HEK293T (cell line): ENCODE measurements at regions not wholly inside any gene's neighbourhood (a gene's known extent, or its start where the extent isn't known, plus 50 kb on each side); places are given as distances from the start of the nearest gene placed in this dataset.

Source experiments
- CTCF ChIA-PET: fragments of 350-600 bp; formaldehyde crosslinking; extraction: SDS; loops from one replicate; lab custom pipeline; 2021; ENCODE audit warnings: antibody characterized with exemption, inconsistent platforms; lab: Yijun Ruan, JAX
- POLR2A ChIA-PET: fragments of 350-600 bp; formaldehyde crosslinking; extraction: SDS; loops from one replicate; lab custom pipeline; 2020; ENCODE audit warnings: antibody characterized with exemption, inconsistent platforms; lab: Yijun Ruan, JAX
- DNase-seq: peaks from one replicate; pipeline ENCODE4 v3.0.0; 2012; ENCODE audit warnings: mixed read lengths; ENCODE audit errors: extremely low spot score
- ARNT ChIP-seq: fragments of 450-650 bp; IDR thresholded peaks from 2 replicates; pipeline ENCODE4 v1.6.1; 2017; ENCODE audit warnings: mild to moderate bottlenecking
- BHLHE40 ChIP-seq: fragments of 450-650 bp; IDR thresholded peaks from 2 replicates; pipeline ENCODE4 v1.6.1; 2016; ENCODE audit warnings: mild to moderate bottlenecking, moderate library complexity, borderline replicate concordance
- CTBP1 ChIP-seq: fragments of 450-650 bp; IDR thresholded peaks from 2 replicates; pipeline ENCODE4 v1.6.1; 2016; ENCODE audit warnings: borderline replicate concordance
- ELF4 ChIP-seq: fragments of 450-650 bp; IDR thresholded peaks from 2 replicates; pipeline ENCODE4 v1.6.1; 2017; ENCODE audit warnings: antibody characterized with exemption
- FOXA1 ChIP-seq: fragments of 450-650 bp; IDR thresholded peaks from 2 replicates; pipeline ENCODE4 v1.6.1; 2016; ENCODE audit warnings: mild to moderate bottlenecking
- FOXK2 ChIP-seq: fragments of 450-650 bp; IDR thresholded peaks from 2 replicates; pipeline ENCODE4 v1.6.1; 2016; ENCODE audit warnings: mild to moderate bottlenecking
- FOXM1 ChIP-seq: fragments of 450-650 bp; IDR thresholded peaks from 2 replicates; pipeline ENCODE4 v1.6.1; 2017; ENCODE audit warnings: mild to moderate bottlenecking, borderline replicate concordance
- HDGF ChIP-seq: fragments of 450-650 bp; IDR thresholded peaks from 2 replicates; pipeline ENCODE4 v1.6.1; 2017; ENCODE audit warnings: antibody characterized with exemption, borderline replicate concordance
- L3MBTL2 ChIP-seq: fragments of 450-650 bp; conservative IDR thresholded peaks from 2 replicates; pipeline ENCODE4 v1.6.1; 2016; ENCODE audit warnings: mild to moderate bottlenecking
- LEF1 ChIP-seq: fragments of 450-650 bp; IDR thresholded peaks from 2 replicates; pipeline ENCODE4 v1.6.1; 2017; ENCODE audit warnings: mild to moderate bottlenecking, borderline replicate concordance
- NFRKB ChIP-seq: fragments of 450-650 bp; IDR thresholded peaks from 2 replicates; pipeline ENCODE4 v1.6.1; 2016; ENCODE audit warnings: mild to moderate bottlenecking, moderate library complexity
- PKNOX1 ChIP-seq: fragments of 450-650 bp; IDR thresholded peaks from 2 replicates; pipeline ENCODE4 v1.6.1; 2016
- SP1 ChIP-seq: fragments of 450-650 bp; IDR thresholded peaks from 2 replicates; pipeline ENCODE4 v1.6.1; 2017
- SUZ12 ChIP-seq: fragments of 450-650 bp; IDR thresholded peaks from 2 replicates; pipeline ENCODE4 v1.6.1; 2016; ENCODE audit warnings: mild to moderate bottlenecking
- TARDBP ChIP-seq: fragments of 450-650 bp; IDR thresholded peaks from 2 replicates; pipeline ENCODE4 v1.6.1; 2016
- ZNF384 ChIP-seq: fragments of 450-650 bp; IDR thresholded peaks from 2 replicates; pipeline ENCODE4 v1.6.1; 2016

DNA sequence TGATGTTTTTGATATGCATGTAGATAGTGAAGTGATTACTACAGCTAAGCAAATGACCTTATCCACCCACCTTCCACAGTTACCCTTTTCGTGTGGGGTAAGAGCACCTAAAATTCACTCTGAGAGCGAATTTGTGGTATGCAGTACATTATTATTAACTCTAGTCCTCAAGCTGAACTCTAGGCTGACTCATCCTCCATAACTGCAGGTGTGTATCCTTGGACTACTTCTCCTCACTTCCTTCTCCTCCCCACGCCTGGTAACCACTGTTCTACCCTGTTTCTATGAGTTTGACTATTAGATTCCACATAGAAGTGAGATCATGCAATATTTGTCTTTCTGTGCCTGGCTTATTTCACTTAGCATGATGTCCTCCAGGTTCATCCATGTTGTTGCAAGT is 484.6 kb downstream of the GATA3 start:
- CTCF ChIA-PET, result interaction anchor here (0.5 kb wide), 1 partner anchor 17 kb away, joined by 3 read pairs; no protein-coding TSS in a partner anchor
- POLR2A ChIA-PET, result no interaction called here
- DNase-seq, result no peak
- no peak for TF ChIP-seq BHLHE40

DNA sequence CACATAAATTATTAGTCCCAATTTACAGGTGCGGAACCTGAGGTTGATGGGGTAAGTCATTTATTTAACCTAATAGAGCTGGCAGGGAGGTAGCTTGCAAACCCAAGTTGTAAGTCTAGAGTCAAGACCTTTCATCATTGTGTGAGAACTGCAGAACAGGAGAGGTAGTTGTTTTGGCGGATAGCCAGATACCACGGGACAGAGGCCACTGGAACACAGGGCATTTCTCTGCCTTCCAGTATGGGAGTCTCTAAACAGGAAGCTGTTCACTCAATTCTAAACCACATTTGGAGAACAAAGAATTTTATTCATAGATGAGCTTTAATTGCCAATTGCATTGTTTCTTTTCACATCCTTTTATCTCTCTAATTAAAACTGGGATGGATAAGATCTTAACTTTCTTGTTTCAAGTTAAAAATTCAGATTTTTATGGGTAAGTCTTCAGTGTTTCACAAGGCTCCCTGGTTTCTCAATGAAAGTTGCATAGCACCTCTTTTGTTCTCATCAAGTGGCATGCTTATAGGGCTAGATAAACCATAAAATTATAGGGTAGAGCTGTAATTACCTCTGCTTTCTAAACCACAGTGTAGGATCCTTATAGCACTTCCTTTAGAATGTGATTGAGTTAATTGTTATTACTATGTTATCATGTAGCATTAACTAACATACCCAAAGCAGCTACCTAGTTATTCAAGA is 489.0 kb downstream of the GATA3 start:
- ChIA-PET POLR2A (no interaction called here), CTCF (interaction anchor here (0.9 kb wide), 1 partner anchor 11 kb away, joined by 3 read pairs; no protein-coding TSS in a partner anchor)
- TF ChIP-seq FOXM1, result no peak
- no peak for TF ChIP-seq TARDBP
- TF ChIP-seq LEF1, result no peak
- no peak for TF ChIP-seq FOXK2
- no peak for TF ChIP-seq PKNOX1
- TF ChIP-seq CTBP1, result no peak
- TF ChIP-seq SUZ12, result no peak
- TF ChIP-seq BHLHE40, result no peak
- DNase-seq, result peak; percentile 16

DNA sequence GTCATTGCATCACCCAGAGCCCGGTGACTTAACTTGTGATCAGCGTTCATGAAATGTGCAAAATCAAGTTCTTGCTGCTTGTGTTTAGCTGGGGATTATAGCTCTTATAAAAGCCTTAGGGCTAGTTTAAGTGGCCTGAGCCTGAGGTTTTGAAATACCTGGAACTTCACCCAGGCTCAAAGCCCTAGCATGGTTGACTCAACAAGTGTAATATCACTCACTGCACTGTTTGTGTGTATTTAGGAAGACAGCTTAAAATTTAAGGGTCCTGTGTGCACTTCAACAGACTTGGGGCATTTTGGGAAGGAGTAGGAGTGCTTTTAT is 489.5 kb downstream of the GATA3 start:
- CTCF ChIA-PET, result interaction anchor here (0.9 kb wide), 1 partner anchor 11 kb away, joined by 3 read pairs; no protein-coding TSS in a partner anchor
- POLR2A ChIA-PET, result no interaction called here
- no peak for DNase-seq
- TF ChIP-seq PKNOX1 (no peak), ZNF384 (no peak), FOXK2 (no peak), ARNT (no peak), FOXM1 (no peak), TARDBP (no peak), HDGF (no peak), ELF4 (no peak), LEF1 (no peak), BHLHE40 (no peak), SUZ12 (no peak), L3MBTL2 (no peak), FOXA1 (no peak), NFRKB (no peak), CTBP1 (no peak), SP1 (no peak)

- no peak for DNase-seq
- POLR2A ChIA-PET, result no interaction called here
- no peak for TF ChIP-seq CTBP1
- no peak for TF ChIP-seq FOXM1
- TF ChIP-seq ZNF384, result no peak
- no peak for TF ChIP-seq SP1
- no peak for TF ChIP-seq ELF4
- no peak for TF ChIP-seq SUZ12
- TF ChIP-seq TARDBP, result no peak
- TF ChIP-seq L3MBTL2, result no peak
- CTCF ChIA-PET, result interaction anchor here (0.9 kb wide), 1 partner anchor 10 kb away, joined by 3 read pairs; no protein-coding TSS in a partner anchor
These were observed 490.0 kb downstream of the GATA3 start for GRCh38 chr10:8544500-8544899.

DNA sequence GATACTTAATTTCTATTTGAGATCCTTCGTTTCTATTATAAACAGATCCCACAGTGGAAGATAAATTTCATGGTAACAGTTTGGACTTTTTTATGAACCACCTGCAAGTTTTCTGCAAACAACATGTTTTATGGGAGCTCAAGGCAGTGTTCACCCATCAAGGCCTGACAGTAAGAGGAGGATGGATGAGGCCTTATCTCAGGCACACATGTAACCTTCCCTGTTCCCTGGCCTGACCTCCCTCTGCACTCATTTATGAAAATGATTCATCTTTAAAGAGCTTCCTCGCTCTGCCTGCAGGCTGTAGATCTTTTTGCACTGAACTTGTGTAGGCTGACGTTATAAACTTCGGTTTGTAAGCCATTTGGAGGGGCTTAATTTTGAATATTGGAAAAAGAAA is 500.1 kb downstream of the GATA3 start:
- DNase-seq, result no peak
- TF ChIP-seq ELF4 (no peak), L3MBTL2 (no peak), SUZ12 (no peak), FOXK2 (no peak), CTBP1 (no peak), LEF1 (no peak), TARDBP (no peak), HDGF (no peak), SP1 (no peak), FOXA1 (no peak), PKNOX1 (no peak), BHLHE40 (no peak), NFRKB (no peak)
- ChIA-PET CTCF (interaction anchor here (1.3 kb wide), 1 partner anchor 11 kb away, joined by 3 read pairs; no protein-coding TSS in a partner anchor), POLR2A (no interaction called here)

DNA sequence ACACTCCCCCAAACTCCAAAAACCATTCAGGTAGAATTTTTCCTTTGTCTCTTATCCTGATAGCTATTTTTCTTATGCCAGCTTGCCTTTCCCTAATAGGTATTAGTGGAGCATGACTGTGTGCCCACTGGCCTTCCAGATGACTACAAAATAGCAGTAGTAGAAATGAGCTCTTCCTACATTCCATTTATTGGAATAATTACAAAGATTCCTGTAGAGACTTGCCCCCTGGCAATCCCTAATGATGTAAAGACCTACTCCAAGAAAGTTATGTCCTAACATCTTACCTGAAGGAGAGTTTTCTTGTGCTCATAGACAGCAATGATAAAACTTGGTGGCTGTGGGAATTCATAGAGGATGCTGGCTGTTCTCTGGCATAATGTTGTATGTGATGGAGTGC is 501.8 kb downstream of the GATA3 start:
- no peak for TF ChIP-seq NFRKB
- no peak for TF ChIP-seq LEF1
- no peak for TF ChIP-seq ARNT
- no peak for TF ChIP-seq L3MBTL2
- TF ChIP-seq CTBP1, result no peak
- no peak for TF ChIP-seq FOXK2
- no peak for TF ChIP-seq FOXM1
- no peak for TF ChIP-seq BHLHE40
- no peak for TF ChIP-seq HDGF
- TF ChIP-seq FOXA1, result no peak
- no peak for TF ChIP-seq SP1
- TF ChIP-seq SUZ12, result no peak
- TF ChIP-seq TARDBP, result no peak
- TF ChIP-seq PKNOX1, result no peak
- TF ChIP-seq ELF4, result no peak
- no peak for TF ChIP-seq ZNF384
- DNase-seq, result no peak
- POLR2A ChIA-PET, result no interaction called here
- CTCF ChIA-PET, result interaction anchor here (0.6 to 1.2 kb wide), 3 partner anchors 21 to 145 kb away, joined by 5 read pairs; no protein-coding TSS in a partner anchor
